ENCODE measurements at regions not wholly inside any gene's neighbourhood (a gene's known extent, or its start where the extent isn't known, plus 50 kb on each side); places are given as distances from the start of the nearest gene placed in this dataset.

DNA sequence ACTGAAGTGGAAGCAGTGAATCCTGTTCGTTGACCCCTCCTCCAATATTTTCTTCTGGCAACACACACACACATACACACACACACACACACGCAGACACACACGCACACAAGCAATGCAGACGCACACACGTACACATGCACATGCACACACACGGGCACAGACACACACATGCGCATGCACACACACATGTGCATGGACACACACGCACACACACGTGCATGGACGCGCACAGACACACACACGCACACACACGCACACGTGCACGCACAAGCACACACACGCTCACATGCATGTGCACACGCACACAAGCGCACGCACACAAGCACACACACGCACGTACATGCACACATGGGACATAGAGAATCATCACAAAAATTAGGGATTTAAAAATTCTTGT, 488.2 kb upstream of the TPK1 start:
- Histone ChIP-seq H3K9me3 (no peaks in the 10 kb centered on the region; the same call in 2 of the 3 replicates), H3K4me2 (no peak overlapping the region), H3K4me1 (no peaks in the 10 kb centered on the region), H3K27ac (no peak overlapping the region), H3K4me3 (no peak overlapping the region)
- ChIA-PET POLR2A (no interaction called here), CTCF (no interaction called here)
- WGBS (ENCODE audit: missing lambda C conversion rate) = 63% methylated on average over 21 of the region's 21 CpGs
- DNase-seq (ENCODE audit: low read depth in 1 of 2, low spot score in 1 of 2) (no peak), FAIRE-seq (no peak), ATAC-seq (no peak)
- TF ChIP-seq HMGXB4 (CRISPR knock-in tag; IDR thresholded peaks at IDR 0.05; ENCODE audit: borderline replicate concordance) (no peak), MAFK (IDR thresholded peaks at IDR 0.05; ENCODE audit: partially characterized antibody) (no peak), CBX2 (IDR thresholded peaks at IDR 0.05; ENCODE audit: borderline replicate concordance, low read depth) (no peak), JUN (IDR thresholded peaks at IDR 0.05) (no peak), HDAC2 (IDR thresholded peaks at IDR 0.05) (no peak), RCOR1 (IDR thresholded peaks at IDR 0.05; ENCODE audit: low read depth, low read length) (no peak)

DNA sequence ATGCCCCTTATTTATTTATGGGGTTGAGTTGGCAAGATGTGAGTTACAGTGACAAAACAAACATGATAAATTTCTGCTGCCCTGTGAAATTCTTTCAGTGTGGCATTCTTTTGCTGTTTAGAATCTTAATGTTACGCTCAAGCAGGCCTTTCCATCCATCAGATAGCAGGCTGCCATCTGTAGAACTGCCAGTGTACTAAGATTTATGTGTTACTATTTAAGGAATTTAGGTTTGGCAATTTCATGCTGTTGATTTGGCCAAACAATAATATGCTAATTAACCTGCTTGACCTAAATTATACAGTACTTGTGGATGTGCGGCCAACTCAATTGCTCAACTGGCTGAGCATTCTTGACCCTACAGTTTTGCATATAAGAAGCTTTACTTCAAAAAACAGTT, 477.7 kb upstream of the TPK1 start:
- ChIA-PET CTCF (no interaction called here), POLR2A (no interaction called here)
- no peak for ATAC-seq
- no peak for DNase-seq (ENCODE audit: low read depth in 1 of 2, low spot score in 1 of 2)
- H3K4me1 ChIP-seq = no peaks in the 10 kb centered on the region
- H3K4me3 ChIP-seq = no peak overlapping the region
- H3K27ac ChIP-seq = no peak overlapping the region
- FAIRE-seq = no peak
- H3K9me3 ChIP-seq = no peaks in the 10 kb centered on the region; the same call in 2 of the 3 replicates
- WGBS (ENCODE audit: missing lambda C conversion rate) = 5% methylated on average over 2 of the region's 2 CpGs
- no peak overlapping the region for H3K4me2 ChIP-seq
- TF ChIP-seq EHMT2 (IDR thresholded peaks at IDR 0.05; ENCODE audit: low read depth) (no peak), ZFP36 (IDR thresholded peaks at IDR 0.05; ENCODE audit: borderline replicate concordance, partially characterized antibody) (no peak), TFCP2L1 (CRISPR knock-in tag; IDR thresholded peaks at IDR 0.05) (no peak), CBX2 (IDR thresholded peaks at IDR 0.05; ENCODE audit: borderline replicate concordance, low read depth) (no peak), CBX8 (IDR thresholded peaks at IDR 0.05) (no peak), POLR2A (IDR thresholded peaks at IDR 0.05; ENCODE audit: low read length) (no peak), FOSB (CRISPR knock-in tag; IDR thresholded peaks at IDR 0.05) (no peak), HOXA7 (CRISPR knock-in tag; IDR thresholded peaks at IDR 0.05) (no peak), NR3C1 (IDR thresholded peaks at IDR 0.05) (no peak), RCOR1 (IDR thresholded peaks at IDR 0.05; ENCODE audit: low read depth, low read length) (no peak), JUNB (IDR thresholded peaks at IDR 0.05) (no peak), HOXB5 (CRISPR knock-in tag; IDR thresholded peaks at IDR 0.05) (no peak), RARB (CRISPR knock-in tag; IDR thresholded peaks at IDR 0.05) (no peak), MAZ (IDR thresholded peaks at IDR 0.05; ENCODE audit: borderline replicate concordance, low read depth, low read length) (no peak), EHF (CRISPR knock-in tag; IDR thresholded peaks at IDR 0.05) (no peak), HEYL (CRISPR knock-in tag; IDR thresholded peaks at IDR 0.05) (no peak), RFX5 (IDR thresholded peaks at IDR 0.05) (no peak)
- TF ChIP-seq, protein P1, sequence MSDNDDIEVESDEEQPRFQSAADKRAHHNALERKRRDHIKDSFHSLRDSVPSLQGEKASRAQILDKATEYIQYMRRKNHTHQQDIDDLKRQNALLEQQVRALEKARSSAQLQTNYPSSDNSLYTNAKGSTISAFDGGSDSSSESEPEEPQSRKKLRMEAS (IDR thresholded peaks at IDR 0.05) = no peak

GRCh38 chr7:145293754-145294153, 457.9 kb upstream of the TPK1 start:
- ChIA-PET POLR2A (no interaction called here), CTCF (no interaction called here)
- TF ChIP-seq HDAC2 (IDR thresholded peaks at IDR 0.05) (no peak), RARB (CRISPR knock-in tag; IDR thresholded peaks at IDR 0.05) (no peak), FOSL2 (IDR thresholded peaks at IDR 0.05) (no peak), FOSL2 (CRISPR knock-in tag; IDR thresholded peaks at IDR 0.05) (no peak), REST (IDR thresholded peaks at IDR 0.05) (no peak), BHLHE40 (IDR thresholded peaks at IDR 0.05; ENCODE audit: low read depth, low read length) (no peak), ESRRA (IDR thresholded peaks at IDR 0.05; ENCODE audit: borderline replicate concordance, low read length) (no peak), NPAS2 (CRISPR knock-in tag; IDR thresholded peaks at IDR 0.05; ENCODE audit: borderline replicate concordance) (no peak), MAFK (IDR thresholded peaks at IDR 0.05; ENCODE audit: partially characterized antibody) (no peak), HOXA7 (CRISPR knock-in tag; IDR thresholded peaks at IDR 0.05) (no peak), EP300 (IDR thresholded peaks at IDR 0.05) (no peak), EHMT2 (IDR thresholded peaks at IDR 0.05; ENCODE audit: low read depth) (no peak), SREBF2 (IDR thresholded peaks at IDR 0.05) (no peak)
- no peak overlapping the region for H3K27ac ChIP-seq
- 4% methylated on average over 1 of the region's 1 CpG for WGBS (ENCODE audit: missing lambda C conversion rate)
- no peak for ATAC-seq
- no peak for DNase-seq (ENCODE audit: low read depth in 1 of 2, low spot score in 1 of 2)
- no peak overlapping the region for H3K4me3 ChIP-seq
- no peak for FAIRE-seq
- no peaks in the 10 kb centered on the region for H3K9me3 ChIP-seq
- H3K4me2 ChIP-seq = no peak overlapping the region
- no peaks in the 10 kb centered on the region for H3K4me1 ChIP-seq

All from A549 (cell line).